ENCODE measurements at regions not wholly inside any gene's neighbourhood (a gene's known extent, or its start where the extent isn't known, plus 50 kb on each side); places are given as distances from the start of the nearest gene placed in this dataset.

DNA sequence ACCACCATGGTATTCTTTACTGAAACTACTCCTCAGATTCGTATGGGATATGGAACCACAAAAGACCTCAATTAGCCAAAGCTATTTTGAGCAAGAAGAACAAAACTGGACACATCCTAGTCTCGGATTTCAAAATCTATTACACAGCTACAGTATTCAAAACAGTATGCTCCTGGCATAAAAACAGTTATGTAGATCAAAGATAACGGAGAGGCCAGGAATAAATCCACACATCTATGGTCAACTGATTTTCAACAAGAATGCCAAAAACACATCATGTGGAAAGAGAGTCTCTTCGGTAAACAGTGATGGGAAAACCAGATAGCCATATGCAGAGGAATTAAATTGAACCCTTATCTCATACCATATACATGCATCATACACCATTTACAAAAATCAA lies 155.3 kb downstream of the SPCS3 start:
- TF ChIP-seq, protein P1, sequence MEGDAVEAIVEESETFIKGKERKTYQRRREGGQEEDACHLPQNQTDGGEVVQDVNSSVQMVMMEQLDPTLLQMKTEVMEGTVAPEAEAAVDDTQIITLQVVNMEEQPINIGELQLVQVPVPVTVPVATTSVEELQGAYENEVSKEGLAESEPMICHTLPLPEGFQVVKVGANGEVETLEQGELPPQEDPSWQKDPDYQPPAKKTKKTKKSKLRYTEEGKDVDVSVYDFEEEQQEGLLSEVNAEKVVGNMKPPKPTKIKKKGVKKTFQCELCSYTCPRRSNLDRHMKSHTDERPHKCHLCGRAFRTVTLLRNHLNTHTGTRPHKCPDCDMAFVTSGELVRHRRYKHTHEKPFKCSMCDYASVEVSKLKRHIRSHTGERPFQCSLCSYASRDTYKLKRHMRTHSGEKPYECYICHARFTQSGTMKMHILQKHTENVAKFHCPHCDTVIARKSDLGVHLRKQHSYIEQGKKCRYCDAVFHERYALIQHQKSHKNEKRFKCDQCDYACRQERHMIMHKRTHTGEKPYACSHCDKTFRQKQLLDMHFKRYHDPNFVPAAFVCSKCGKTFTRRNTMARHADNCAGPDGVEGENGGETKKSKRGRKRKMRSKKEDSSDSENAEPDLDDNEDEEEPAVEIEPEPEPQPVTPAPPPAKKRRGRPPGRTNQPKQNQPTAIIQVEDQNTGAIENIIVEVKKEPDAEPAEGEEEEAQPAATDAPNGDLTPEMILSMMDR (IDR thresholded peaks at IDR 0.05), result no peak
- no peak for TF ChIP-seq POLR2A (IDR thresholded peaks at IDR 0.05)
- TF ChIP-seq EP300 (IDR thresholded peaks at IDR 0.05), result no peak
